ENCODE measurements at regions not wholly inside any gene's neighbourhood (a gene's known extent, or its start where the extent isn't known, plus 50 kb on each side); places are given as distances from the start of the nearest gene placed in this dataset.

GRCh38 chr2:45285771-45286390 is 276.6 kb upstream of the SIX2 start:
- TF ChIP-seq HDGF (IDR thresholded peaks at IDR 0.05; ENCODE audit: borderline replicate concordance) (no peak), ELF4 (IDR thresholded peaks at IDR 0.05) (no peak), SP1 (IDR thresholded peaks at IDR 0.05) (no peak), SUZ12 (IDR thresholded peaks at IDR 0.05) (no peak), PKNOX1 (IDR thresholded peaks at IDR 0.05) (no peak), ZNF384 (IDR thresholded peaks at IDR 0.05) (no peak), BHLHE40 (IDR thresholded peaks at IDR 0.05; ENCODE audit: borderline replicate concordance) (no peak)
